ENCODE measurements at regions not wholly inside any gene's neighbourhood (a gene's known extent, or its start where the extent isn't known, plus 50 kb on each side); places are given as distances from the start of the nearest gene placed in this dataset.

- Mint-ChIP-seq H3K4me3 (no peak overlapping the region), H3K36me3 (ENCODE audit: low read depth) (no peaks in the 10 kb centered on the region), H3K4me1 (no peaks in the 10 kb centered on the region), H3K27me3 (peaks cover 9% of the 10 kb centered on the region), H3K27ac (no peak overlapping the region), H3K9me3 (no peaks in the 10 kb centered on the region)
- no peak for ATAC-seq (replicated peaks)
These were observed 137.9 kb upstream of the GSE1 start for GRCh38 chr16:85475233-85475632.

- Mint-ChIP-seq H3K4me1 (no peaks in the 10 kb centered on the region), H3K27ac (no peak overlapping the region), H3K9me3 (no peaks in the 10 kb centered on the region), H3K36me3 (ENCODE audit: low read depth) (no peaks in the 10 kb centered on the region), H3K27me3 (peaks cover 9% of the 10 kb centered on the region), H3K4me3 (no peak overlapping the region)
- ATAC-seq (replicated peaks), result no peak
These were observed 137.3 kb upstream of the GSE1 start for GRCh38 chr16:85475691-85476300.

GRCh38 chr16:85476389-85476788 lies 136.7 kb upstream of the GSE1 start:
- no peaks in the 10 kb centered on the region for H3K36me3 Mint-ChIP-seq (ENCODE audit: low read depth)
- ATAC-seq (replicated peaks), result no peak
- no peaks in the 10 kb centered on the region for H3K4me1 Mint-ChIP-seq
- peaks cover 12% of the 10 kb centered on the region for H3K27me3 Mint-ChIP-seq
- no peak overlapping the region for H3K4me3 Mint-ChIP-seq
- H3K27ac Mint-ChIP-seq, result no peak overlapping the region
- H3K9me3 Mint-ChIP-seq, result no peaks in the 10 kb centered on the region

GRCh38 chr16:85477801-85478363 lies 135.2 kb upstream of the GSE1 start:
- no peaks in the 10 kb centered on the region for H3K4me1 Mint-ChIP-seq
- H3K9me3 Mint-ChIP-seq, result no peaks in the 10 kb centered on the region
- no peaks in the 10 kb centered on the region for H3K36me3 Mint-ChIP-seq (ENCODE audit: low read depth)
- no peak overlapping the region for H3K4me3 Mint-ChIP-seq
- H3K27me3 Mint-ChIP-seq, result peaks cover 12% of the 10 kb centered on the region
- no peak for ATAC-seq (replicated peaks)
- no peak overlapping the region for H3K27ac Mint-ChIP-seq

GRCh38 chr16:85479972-85480726 lies 133.0 kb upstream of the GSE1 start:
- Mint-ChIP-seq H3K27me3 (peaks cover 4% of the 10 kb centered on the region), H3K4me1 (no peaks in the 10 kb centered on the region), H3K36me3 (ENCODE audit: low read depth) (no peaks in the 10 kb centered on the region), H3K4me3 (no peak overlapping the region), H3K9me3 (no peaks in the 10 kb centered on the region), H3K27ac (no peak overlapping the region)
- ATAC-seq (replicated peaks), result no peak

- ATAC-seq (replicated peaks), result no peak
- no peak overlapping the region for H3K4me3 Mint-ChIP-seq
- H3K9me3 Mint-ChIP-seq, result no peaks in the 10 kb centered on the region
- no peaks in the 10 kb centered on the region for H3K4me1 Mint-ChIP-seq
- no peaks in the 10 kb centered on the region for H3K36me3 Mint-ChIP-seq (ENCODE audit: low read depth)
- peaks cover 3% of the 10 kb centered on the region for H3K27me3 Mint-ChIP-seq
- H3K27ac Mint-ChIP-seq, result no peak overlapping the region
These were observed 132.4 kb upstream of the GSE1 start for GRCh38 chr16:85480727-85481101.

GRCh38 chr16:85481206-85481605 lies 131.9 kb upstream of the GSE1 start:
- Mint-ChIP-seq H3K36me3 (ENCODE audit: low read depth) (no peaks in the 10 kb centered on the region), H3K9me3 (no peaks in the 10 kb centered on the region), H3K27ac (no peak overlapping the region), H3K4me1 (no peaks in the 10 kb centered on the region), H3K4me3 (no peak overlapping the region), H3K27me3 (peaks cover 3% of the 10 kb centered on the region)
- ATAC-seq (replicated peaks), result no peak

GRCh38 chr16:85481738-85482137 lies 131.4 kb upstream of the GSE1 start:
- Mint-ChIP-seq H3K4me1 (no peaks in the 10 kb centered on the region), H3K9me3 (no peaks in the 10 kb centered on the region), H3K4me3 (no peak overlapping the region), H3K36me3 (ENCODE audit: low read depth) (no peaks in the 10 kb centered on the region), H3K27me3 (peaks cover 3% of the 10 kb centered on the region), H3K27ac (no peak overlapping the region)
- no peak for ATAC-seq (replicated peaks)

- no peak overlapping the region for H3K27ac Mint-ChIP-seq
- no peaks in the 10 kb centered on the region for H3K4me1 Mint-ChIP-seq
- no peaks in the 10 kb centered on the region for H3K36me3 Mint-ChIP-seq (ENCODE audit: low read depth)
- no peak overlapping the region for H3K4me3 Mint-ChIP-seq
- no peak for ATAC-seq (replicated peaks)
- H3K27me3 Mint-ChIP-seq, result peaks cover 3% of the 10 kb centered on the region
- no peaks in the 10 kb centered on the region for H3K9me3 Mint-ChIP-seq
These were observed 129.7 kb upstream of the GSE1 start for GRCh38 chr16:85483424-85483823.

GRCh38 chr16:85484347-85485300 lies 128.5 kb upstream of the GSE1 start:
- Mint-ChIP-seq H3K36me3 (ENCODE audit: low read depth) (no peaks in the 10 kb centered on the region), H3K4me3 (no peak overlapping the region), H3K4me1 (no peaks in the 10 kb centered on the region), H3K27ac (no peak overlapping the region), H3K27me3 (peaks cover 3% of the 10 kb centered on the region), H3K9me3 (no peaks in the 10 kb centered on the region)
- ATAC-seq (replicated peaks), result no peak

- Mint-ChIP-seq H3K27ac (no peak overlapping the region), H3K27me3 (peaks cover 3% of the 10 kb centered on the region), H3K4me3 (no peak overlapping the region), H3K9me3 (no peaks in the 10 kb centered on the region), H3K4me1 (no peaks in the 10 kb centered on the region), H3K36me3 (ENCODE audit: low read depth) (no peaks in the 10 kb centered on the region)
- no peak for ATAC-seq (replicated peaks)
These were observed 127.7 kb upstream of the GSE1 start for GRCh38 chr16:85485379-85485778.

GRCh38 chr16:85486256-85486915 lies 126.7 kb upstream of the GSE1 start:
- H3K27ac Mint-ChIP-seq, result no peak overlapping the region
- no peak overlapping the region for H3K4me3 Mint-ChIP-seq
- ATAC-seq (replicated peaks), result no peak
- no peaks in the 10 kb centered on the region for H3K9me3 Mint-ChIP-seq
- H3K27me3 Mint-ChIP-seq, result no peaks in the 10 kb centered on the region
- H3K36me3 Mint-ChIP-seq (ENCODE audit: low read depth), result no peaks in the 10 kb centered on the region
- H3K4me1 Mint-ChIP-seq, result no peaks in the 10 kb centered on the region

- no peaks in the 10 kb centered on the region for H3K36me3 Mint-ChIP-seq (ENCODE audit: low read depth)
- no peaks in the 10 kb centered on the region for H3K9me3 Mint-ChIP-seq
- ATAC-seq (replicated peaks), result no peak
- no peaks in the 10 kb centered on the region for H3K27me3 Mint-ChIP-seq
- H3K4me1 Mint-ChIP-seq, result no peaks in the 10 kb centered on the region
- H3K27ac Mint-ChIP-seq, result no peak overlapping the region
- H3K4me3 Mint-ChIP-seq, result no peak overlapping the region
These were observed 124.7 kb upstream of the GSE1 start for GRCh38 chr16:85488414-85488813.

- Mint-ChIP-seq H3K27ac (no peak overlapping the region), H3K27me3 (no peaks in the 10 kb centered on the region), H3K9me3 (no peaks in the 10 kb centered on the region), H3K36me3 (ENCODE audit: low read depth) (no peaks in the 10 kb centered on the region), H3K4me1 (no peaks in the 10 kb centered on the region), H3K4me3 (no peak overlapping the region)
- no peak for ATAC-seq (replicated peaks)
These were observed 122.6 kb upstream of the GSE1 start for GRCh38 chr16:85490407-85491057.
